Lower leg skin (tissue), 3 donors: ENCODE measurements at regions not wholly inside any gene's neighbourhood (a gene's known extent, or its start where the extent isn't known, plus 50 kb on each side); places are given as distances from the start of the nearest gene placed in this dataset.

Experiments
- CTCF ChIP-seq, 3 donors: fragments of 450-650 bp; IDR thresholded peaks; one replicate each; pipeline ENCODE4 v1.5.1; 2016; ENCODE audit warnings: antibody characterized with exemption in 3 of 3, mild to moderate bottlenecking in 3 of 3, moderate library complexity in 2 of 3
- POLR2A ChIP-seq, 2 donors: fragments of 450-650 bp; IDR thresholded peaks; one replicate each; pipeline ENCODE4 v1.6.1; 2016 to 2017; ENCODE audit warnings: antibody characterized with exemption in 2 of 2, mild to moderate bottlenecking in 1 of 2, moderate library complexity in 1 of 2

- no peak for TF ChIP-seq CTCF (IDR thresholded peaks at IDR 0.05)
- no peak for TF ChIP-seq POLR2A (IDR thresholded peaks at IDR 0.05)
These were observed 153.7 kb upstream of the PRDM1 start for GRCh38 chr6:105932440-105932839.
